K562 (cell line): ENCODE measurements at regions not wholly inside any gene's neighbourhood (a gene's known extent, or its start where the extent isn't known, plus 50 kb on each side); places are given as distances from the start of the nearest gene placed in this dataset.
"Not testable (repeated sequence)": the region's sequence is repeated elsewhere in the genome, so short reads cannot be mapped to it uniquely, and the experiment has no call there.

Experiments used
- ATAC-seq: fragments of 200-7000 bp; cut with Tn5 transposase; 3 replicates; pipeline ENCODE4 v1.9.1; 2020; ENCODE audit warnings: moderate library complexity
- BruUV-seq: library from RNA; stranded (reverse); fragments of 400-500 nt; replicated peaks from 2 replicates; lab custom pipeline; 2021; lab: Mats Ljungman, UMichigan
- CTCF ChIA-PET: fragments of 300-600 bp; formaldehyde crosslinking; extraction: SDS; loops from one replicate; lab custom pipeline; 2021; ENCODE audit warnings: low intra/inter-chr PET ratio; lab: Yijun Ruan, JAX
- POLR2A ChIA-PET: fragments of 300-600, 350-650 bp; sonication (Branson Sonifier 250); formaldehyde crosslinking; extraction: SDS; loops from one replicate; lab custom pipeline; 2021; ENCODE audit warnings: antibody characterized with exemption, inconsistent platforms; lab: Yijun Ruan, JAX
- DNase-seq, 4 experiments: peaks; one replicate each; pipeline versions ENCODE4 v3.0.0 to v3.0.0-alpha.2; 2011 to 2018; ENCODE audit warnings: low spot score in 3 of 4, mixed read lengths in 3 of 4; ENCODE audit errors: extremely low read depth in 1 of 4
- FAIRE-seq: peaks from 2 replicates; lab custom pipeline; 2011; peaks lifted over from hg19 to GRCh38; lab: Jason Lieb, UNC
- H2AFZ ChIP-seq: 2 replicates; pipeline ENCODE4 v1.6.0; 2011; ENCODE audit warnings: low read depth, low read length, control low read depth, inconsistent platforms
- H3K27ac ChIP-seq: fragments of 200-600 bp; 3 replicates; pipeline ENCODE4 v1.8.0; 2011; ENCODE audit warnings: low read depth, mild to moderate bottlenecking, control low read depth, inconsistent platforms, low read length, moderate library complexity, mixed read lengths; ENCODE audit errors: extremely low read depth
- H3K27me3 ChIP-seq, 2 experiments: fragments of 300-600 bp in 1 of 2; 2 replicates in 1 of 2; 3 replicates in 1 of 2; pipeline versions ENCODE4 v1.6.0 to v1.8.0; 2011; ENCODE audit warnings: inconsistent platforms in 2 of 2, low read length in 2 of 2, mild to moderate bottlenecking in 1 of 2, mixed read lengths in 1 of 2, moderate library complexity in 1 of 2; ENCODE audit not compliant: control insufficient read depth in 2 of 2, insufficient read depth in 2 of 2
- H3K36me3 ChIP-seq: fragments of 300-600 bp; 3 replicates; pipeline ENCODE4 v1.8.0; 2011; ENCODE audit warnings: mild to moderate bottlenecking, low read length, inconsistent platforms; ENCODE audit not compliant: control insufficient read depth, insufficient read depth
- H3K4me1 ChIP-seq, 2 experiments: fragments of 200-600 bp in 1 of 2; replicated peaks in 1 of 2; 2 replicates in 1 of 2; 3 replicates in 1 of 2; pipeline versions ENCODE4 v1.5.1 to v1.8.0; 2011; ENCODE audit warnings: inconsistent platforms in 2 of 2, low read length in 2 of 2, mild to moderate bottlenecking in 1 of 2, mixed read lengths in 1 of 2, moderate library complexity in 1 of 2; ENCODE audit not compliant: control insufficient read depth in 2 of 2, insufficient read depth in 2 of 2
- H3K4me2 ChIP-seq: 2 replicates; pipeline ENCODE4 v1.6.1; 2011; ENCODE audit warnings: low read length, control low read depth, inconsistent platforms, mixed read lengths; ENCODE audit not compliant: insufficient read depth
- H3K4me3 ChIP-seq: fragments of 200-600 bp; sonication (generic), shearing (Covaris generic); 2 replicates; pipeline ENCODE4 v1.5.1; 2016; ENCODE audit warnings: control low read depth, inconsistent platforms
- H3K79me2 ChIP-seq: fragments of 200-600 bp; 3 replicates; pipeline ENCODE4 v1.8.0; 2011; ENCODE audit warnings: low read length, inconsistent platforms; ENCODE audit not compliant: control insufficient read depth, insufficient read depth
- H3K9ac ChIP-seq, 2 experiments: 2 replicates each; pipeline versions ENCODE4 v1.6.0 to v1.6.1; 2011; ENCODE audit warnings: low read depth in 2 of 2, low read length in 2 of 2, control low read depth in 1 of 2, inconsistent platforms in 1 of 2, mild to moderate bottlenecking in 1 of 2, mixed read lengths in 1 of 2; ENCODE audit not compliant: insufficient read depth in 1 of 2
- H3K9me1 ChIP-seq: one replicate; pipeline ENCODE4 v1.6.0; 2011; ENCODE audit warnings: inconsistent platforms, mild to moderate bottlenecking, low read length, moderate library complexity; ENCODE audit not compliant: control insufficient read depth, insufficient read depth
- H3K9me3 ChIP-seq: replicated peaks from 2 replicates; pipeline ENCODE4 v1.5.1; 2011; ENCODE audit warnings: low read depth, low read length, inconsistent platforms; ENCODE audit not compliant: control insufficient read depth, insufficient read depth
- H4K20me1 ChIP-seq: replicated peaks from 2 replicates; pipeline ENCODE4 v1.6.1; 2011; ENCODE audit warnings: low read length, inconsistent platforms, mixed read lengths; ENCODE audit not compliant: control insufficient read depth, insufficient read depth
- BACH1 ChIP-seq: fragments of 200-800 bp; sonication (Bioruptor generic); IDR thresholded peaks from 2 replicates; pipeline ENCODE4 v1.6.1; 2016; ENCODE audit warnings: missing genetic modification characterization, missing compliant biosample characterization
- C11orf30 ChIP-seq: fragments of 450-650 bp; IDR thresholded peaks from 2 replicates; pipeline ENCODE4 v1.6.1; 2016; ENCODE audit warnings: low read depth, mild to moderate bottlenecking
- MAFF ChIP-seq: IDR thresholded peaks from 2 replicates; pipeline ENCODE4 v1.6.1; 2012; ENCODE audit warnings: low read length, improper control_type of control experiment
- MAFG ChIP-seq: fragments of 450-650 bp; conservative IDR thresholded peaks from 2 replicates; pipeline ENCODE4 v1.6.1; 2016; ENCODE audit warnings: missing genetic modification characterization, missing compliant biosample characterization
- MAFK ChIP-seq: IDR thresholded peaks from 2 replicates; pipeline ENCODE4 v1.6.1; 2011; ENCODE audit warnings: low read length, improper control_type of control experiment
- NFE2 ChIP-seq: IDR thresholded peaks from 2 replicates; pipeline ENCODE4 v1.6.1; 2014; ENCODE audit warnings: antibody characterized with exemption, low read depth
- NR2C2 ChIP-seq, 2 experiments: fragments of 200-800 bp in 1 of 2; sonication (Bioruptor generic) in 1 of 2; sonication (generic) in 1 of 2; formaldehyde crosslinking in 1 of 2; IDR thresholded peaks; 2 replicates each; pipeline versions ENCODE4 v1.6.1 to v1.8.0; 2016 to 2022; ENCODE audit warnings: mild to moderate bottlenecking in 1 of 2, missing compliant biosample characterization in 1 of 2, missing genetic modification characterization in 1 of 2, missing genetic modification reagents in 1 of 2
- ZNF316 ChIP-seq: fragments of 450-650 bp; IDR thresholded peaks from 2 replicates; pipeline ENCODE4 v1.6.1; 2016
- ZNF766 ChIP-seq: fragments of 200-800 bp; sonication (Bioruptor generic); conservative IDR thresholded peaks from 2 replicates; pipeline ENCODE4 v1.6.1; 2016; ENCODE audit warnings: missing genetic modification characterization, missing compliant biosample characterization
- WGBS: fragments of 100-300 bp; shearing (Covaris generic); methylation state at CpG from one replicate; pipeline ENCODE4 v1.1.6; 2016; ENCODE audit warnings: low coverage, mixed read lengths; ENCODE audit not compliant: insufficient coverage; ENCODE audit errors: missing lambda C conversion rate; 5-methylcytosine and 5-hydroxymethylcytosine counted together
- in situ Hi-C: fragments of 300-500 bp; cut with MboI; formaldehyde crosslinking; loops from 4 replicates; pipeline ENCODE4 v1.15.0; 2018; ENCODE audit warnings: inconsistent platforms, mixed read lengths
- intact Hi-C: fragments of 100-400 bp; cut with micrococcal nuclease; formaldehyde crosslinking; loops from 2 replicates; pipeline ENCODE4 v1.14.2; 2022

DNA sequence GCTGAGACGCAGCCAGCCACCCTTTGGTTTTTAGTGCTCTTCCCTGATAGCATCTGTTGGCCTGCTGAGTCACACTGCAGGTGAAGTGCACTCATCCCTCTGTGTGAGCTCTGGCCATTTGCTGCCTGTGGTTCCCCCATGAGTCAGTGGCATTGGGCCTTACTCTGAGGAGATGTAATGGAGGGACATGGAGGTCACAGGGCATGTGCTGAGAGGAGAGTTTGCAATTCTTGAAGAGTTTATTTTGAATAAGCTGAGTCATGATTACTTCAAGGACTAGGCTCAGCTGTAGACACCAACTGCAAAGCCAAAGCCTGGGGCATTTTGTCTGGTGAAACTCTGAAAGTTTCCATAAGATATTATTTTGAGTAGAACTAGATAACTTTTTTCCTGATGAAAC lies 200.3 kb downstream of the BCL2L11 start:
- not testable (repeated sequence) for H3K4me2 ChIP-seq, BruUV-seq

DNA sequence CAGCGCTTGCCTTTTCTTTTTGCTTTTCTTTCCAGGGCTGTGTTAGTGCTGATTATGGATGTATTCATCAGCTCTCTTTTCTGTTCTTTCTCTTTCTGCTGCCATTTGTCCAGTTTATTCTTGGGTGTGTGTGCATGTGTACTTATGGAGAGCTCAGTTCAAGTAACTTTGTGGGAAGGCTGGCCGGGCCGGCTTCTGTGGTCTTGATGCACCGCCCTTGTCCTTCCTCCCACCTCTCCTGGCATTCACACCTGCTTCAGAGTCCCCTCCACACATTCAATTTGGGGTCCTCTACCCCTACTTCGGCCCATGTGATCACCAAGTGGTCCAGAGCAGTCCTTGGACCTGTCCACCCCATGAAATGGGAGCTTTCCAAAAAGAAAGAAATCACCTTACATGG lies 202.7 kb downstream of the BCL2L11 start:
- not testable (repeated sequence) for FAIRE-seq

More for the DNA sequence above, 200.3 kb downstream of the BCL2L11 start:
- H3K27me3 ChIP-seq; H3K79me2 ChIP-seq; H3K9ac ChIP-seq; H3K9me3 ChIP-seq; H3K4me1 ChIP-seq; CTCF ChIA-PET; intact Hi-C loops; H3K9me1 ChIP-seq; in situ Hi-C loops; H3K27ac ChIP-seq; H3K36me3 ChIP-seq; H2AFZ ChIP-seq; H4K20me1 ChIP-seq; H3K4me3 ChIP-seq; POLR2A ChIA-PET; TF ChIP-seq NR2C2 (CRISPR knock-in tag; IDR thresholded peaks at IDR 0.05): not testable (repeated sequence)
- TF ChIP-seq ZNF316 (peak; percentile 80), NR2C2 (tag; IDR thresholded peaks at IDR 0.05) (peak; percentile 61), ZNF766 (CRISPR knock-in tag) (peak; percentile 90), BACH1 (tag) (peak; percentile 88), MAFF (peak; percentile 80), NFE2 (peak; percentile 74), MAFG (tag) (peak; percentile 70), MAFK (peak; percentile 71), C11orf30 (peak; percentile 69)
- peak; percentile 94 for ATAC-seq
- WGBS, result no CpG with 5 or more reads among the region's 1 CpG
- DNase-seq, result peak in 1 of 4 experiments; percentile 64
- FAIRE-seq, result peak; percentile 98

DNA sequence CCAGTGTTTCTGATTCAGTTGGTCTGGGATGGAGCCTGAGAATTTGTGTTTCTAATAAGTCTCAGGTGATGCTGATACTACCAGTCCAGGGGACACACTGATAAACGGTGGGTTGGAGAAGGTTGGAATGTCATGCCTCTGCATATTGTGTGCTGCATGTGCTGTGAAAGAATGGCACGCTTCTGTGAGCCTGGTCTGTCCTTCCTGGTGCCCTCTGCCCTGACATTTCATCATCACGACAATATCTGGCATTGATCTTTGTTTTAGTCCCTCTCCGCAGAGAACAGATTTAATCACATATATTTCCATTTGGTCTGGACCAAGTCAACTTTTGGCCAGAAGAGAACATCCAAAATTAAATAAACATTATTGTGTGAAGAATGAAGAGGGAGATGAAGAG lies 207.0 kb downstream of the BCL2L11 start:
- H3K79me2 ChIP-seq, H2AFZ ChIP-seq, H3K36me3 ChIP-seq, H3K27me3 ChIP-seq, CTCF ChIA-PET, POLR2A ChIA-PET, H3K27ac ChIP-seq, H3K9me3 ChIP-seq, FAIRE-seq, H3K9me1 ChIP-seq, ATAC-seq, H3K9ac ChIP-seq, H4K20me1 ChIP-seq, in situ Hi-C loops, H3K4me1 ChIP-seq, DNase-seq, intact Hi-C loops, H3K4me2 ChIP-seq, BruUV-seq, H3K4me3 ChIP-seq: not testable (repeated sequence)
- WGBS, result no CpG with 5 or more reads among the region's 4 CpGs

More for the DNA sequence above, 202.7 kb downstream of the BCL2L11 start:
- H3K27me3 ChIP-seq, H3K9me1 ChIP-seq, H3K4me1 ChIP-seq, H3K4me2 ChIP-seq, H3K36me3 ChIP-seq, H4K20me1 ChIP-seq, intact Hi-C loops, POLR2A ChIA-PET, BruUV-seq, H3K9ac ChIP-seq, H2AFZ ChIP-seq, H3K79me2 ChIP-seq, H3K9me3 ChIP-seq, H3K4me3 ChIP-seq, DNase-seq, in situ Hi-C loops, ATAC-seq, CTCF ChIA-PET, H3K27ac ChIP-seq: not testable (repeated sequence)
- 94% methylated on average over 3 of the region's 5 CpGs for WGBS
